Activated CD4-positive, CD25-positive, alpha-beta regulatory T cell treated with anti-CD3 and anti-CD28 coated beads, Interleukin-2, amount 50 U/mL, for 24 hours (primary cell): ENCODE measurements at regions not wholly inside any gene's neighbourhood (a gene's known extent, or its start where the extent isn't known, plus 50 kb on each side); places are given as distances from the start of the nearest gene placed in this dataset.

ENCODE experiments used
- ATAC-seq, 2 donors: fragments of 150-1000 bp; cut with Tn5 transposase; one replicate each; pipeline ENCODE4 v1.10.0; 2021; ENCODE audit warnings: mild to moderate bottlenecking in 1 of 2, moderate library complexity in 1 of 2

- ATAC-seq = no peak
These were observed 161.0 kb downstream of the SLC28A3 start for GRCh38 chr9:84179531-84179930.

GRCh38 chr9:84187090-84187489 lies 153.5 kb downstream of the SLC28A3 start:
- no peak for ATAC-seq

GRCh38 chr9:84189904-84190303 lies 150.7 kb downstream of the SLC28A3 start:
- no peak for ATAC-seq

GRCh38 chr9:84190411-84190810 lies 150.1 kb downstream of the SLC28A3 start:
- ATAC-seq = no peak

GRCh38 chr9:84206801-84207370 lies 133.7 kb downstream of the SLC28A3 start:
- ATAC-seq = no peak

- ATAC-seq = no peak
These were observed 133.0 kb downstream of the SLC28A3 start for GRCh38 chr9:84207491-84207951.

- no peak for ATAC-seq
These were observed 128.3 kb downstream of the SLC28A3 start for GRCh38 chr9:84212246-84212645.

GRCh38 chr9:84212982-84213381 lies 127.6 kb downstream of the SLC28A3 start:
- no peak for ATAC-seq

- ATAC-seq = no peak
These were observed 124.4 kb downstream of the SLC28A3 start for GRCh38 chr9:84216151-84216550.

- ATAC-seq = no peak
These were observed 122.2 kb downstream of the SLC28A3 start for GRCh38 chr9:84218322-84218721.

- no peak for ATAC-seq
These were observed 116.3 kb downstream of the SLC28A3 start for GRCh38 chr9:84224246-84224645.
